Vagina (tissue), 2 donors: ENCODE measurements at regions not wholly inside any gene's neighbourhood (a gene's known extent, or its start where the extent isn't known, plus 50 kb on each side); places are given as distances from the start of the nearest gene placed in this dataset.

Source experiments
- DNase-seq, 2 donors: peaks; one replicate each; pipeline ENCODE4 v3.0.0-alpha.2; 2017; ENCODE audit errors: extremely low spot score in 2 of 2
- H3K27ac ChIP-seq: fragments of 200-600 bp; sonication (generic); one replicate; pipeline ENCODE4 v1.5.1; 2019
- H3K27me3 ChIP-seq: fragments of 200-600 bp; sonication (generic); one replicate; pipeline ENCODE4 v1.5.1; 2019
- H3K36me3 ChIP-seq, 2 donors: fragments of 200-600 bp; sonication (generic); one replicate each; pipeline ENCODE4 v1.5.1; 2017 to 2019
- H3K4me1 ChIP-seq: fragments of 200-600 bp; sonication (generic); one replicate; pipeline ENCODE4 v1.5.1; 2019
- H3K4me3 ChIP-seq, 2 donors: fragments of 200-600 bp; sonication (generic); 1 replicate in 1 of 2; 2 replicates in 1 of 2; pipeline ENCODE4 v1.5.1; 2016 to 2019
- H3K9me3 ChIP-seq: fragments of 200-600 bp; sonication (generic); one replicate; pipeline ENCODE4 v1.5.1; 2019
- CTCF ChIP-seq, 3 experiments: fragments of 450-650 bp in 2 of 3; fragments of 200-600 bp in 1 of 3; sonication (generic) in 1 of 3; IDR thresholded peaks; one replicate each; pipeline ENCODE4 v1.5.1; 2017 to 2019; ENCODE audit warnings: antibody characterized with exemption in 3 of 3, mild to moderate bottlenecking in 2 of 3, moderate library complexity in 2 of 3
- POLR2A ChIP-seq, 2 donors: fragments of 450-650 bp; IDR thresholded peaks; one replicate each; pipeline ENCODE4 v1.6.1; 2017; ENCODE audit warnings: antibody characterized with exemption in 2 of 2, mild to moderate bottlenecking in 2 of 2, moderate library complexity in 2 of 2
- POLR2AphosphoS5 ChIP-seq, 2 donors: sonication (generic); formaldehyde crosslinking; IDR thresholded peaks; one replicate each; pipeline ENCODE4 v1.9.0; 2017; ENCODE audit warnings: antibody characterized with exemption in 2 of 2, mild to moderate bottlenecking in 2 of 2, low read depth in 1 of 2; ENCODE audit not compliant: insufficient read depth in 1 of 2
- intact Hi-C: fragments of 100-400 bp; cut with DNase I; formaldehyde crosslinking; loops from one replicate; pipeline ENCODE4 v1.15.1; 2023

GRCh38 chr15:60244813-60245212 is 153.0 kb downstream of the ANXA2 start:
- no peaks in the 10 kb centered on the region for H3K4me1 ChIP-seq
- H3K9me3 ChIP-seq = no peaks in the 10 kb centered on the region
- TF ChIP-seq POLR2AphosphoS5 (IDR thresholded peaks at IDR 0.05; ENCODE audit: insufficient read depth in 1 of 2, low read depth in 1 of 2) (no peak), CTCF (IDR thresholded peaks at IDR 0.05) (no peak), POLR2A (IDR thresholded peaks at IDR 0.05) (no peak)
- H3K27me3 ChIP-seq = no peaks in the 10 kb centered on the region
- DNase-seq = no peak
- intact Hi-C loops = no loop called here
- no peak overlapping the region for H3K4me3 ChIP-seq
- no peaks in the 10 kb centered on the region for H3K36me3 ChIP-seq
- H3K27ac ChIP-seq = no peak overlapping the region

GRCh38 chr15:60250316-60250715 is 147.5 kb downstream of the ANXA2 start:
- intact Hi-C loops = no loop called here

GRCh38 chr15:60251300-60252070 is 146.3 kb downstream of the ANXA2 start:
- Histone ChIP-seq H3K9me3 (no peaks in the 10 kb centered on the region), H3K27me3 (no peaks in the 10 kb centered on the region), H3K27ac (no peak overlapping the region), H3K4me3 (no peak overlapping the region), H3K4me1 (no peaks in the 10 kb centered on the region), H3K36me3 (no peaks in the 10 kb centered on the region)
- DNase-seq = no peak
- TF ChIP-seq POLR2A (IDR thresholded peaks at IDR 0.05) = no peak
- no peak for TF ChIP-seq CTCF (IDR thresholded peaks at IDR 0.05)
- TF ChIP-seq POLR2AphosphoS5 (IDR thresholded peaks at IDR 0.05; ENCODE audit: insufficient read depth in 1 of 2, low read depth in 1 of 2) = no peak
- intact Hi-C loops = no loop called here

More at GRCh38 chr15:60250316-60250715, 147.5 kb downstream of the ANXA2 start:
- H3K9me3 ChIP-seq = no peaks in the 10 kb centered on the region
- no peaks in the 10 kb centered on the region for H3K36me3 ChIP-seq
- TF ChIP-seq CTCF (IDR thresholded peaks at IDR 0.05) = no peak
- TF ChIP-seq POLR2AphosphoS5 (IDR thresholded peaks at IDR 0.05; ENCODE audit: insufficient read depth in 1 of 2, low read depth in 1 of 2) = no peak
- TF ChIP-seq POLR2A (IDR thresholded peaks at IDR 0.05) = no peak
- no peak for DNase-seq
- H3K27me3 ChIP-seq = no peaks in the 10 kb centered on the region
- no peak overlapping the region for H3K27ac ChIP-seq
- no peak overlapping the region for H3K4me3 ChIP-seq
- no peaks in the 10 kb centered on the region for H3K4me1 ChIP-seq

GRCh38 chr15:60254416-60254815 is 143.4 kb downstream of the ANXA2 start:
- H3K4me1 ChIP-seq = no peaks in the 10 kb centered on the region
- DNase-seq = no peak

More at GRCh38 chr15:60254416-60254815, 143.4 kb downstream of the ANXA2 start:
- Histone ChIP-seq H3K27ac (no peak overlapping the region), H3K9me3 (no peaks in the 10 kb centered on the region), H3K36me3 (no peaks in the 10 kb centered on the region), H3K27me3 (no peaks in the 10 kb centered on the region), H3K4me3 (no peak overlapping the region)
- TF ChIP-seq POLR2AphosphoS5 (IDR thresholded peaks at IDR 0.05; ENCODE audit: insufficient read depth in 1 of 2, low read depth in 1 of 2) = no peak
- no peak for TF ChIP-seq POLR2A (IDR thresholded peaks at IDR 0.05)
- TF ChIP-seq CTCF (IDR thresholded peaks at IDR 0.05) = no peak
- intact Hi-C loops = no loop called here
